ENCODE measurements at regions not wholly inside any gene's neighbourhood (a gene's known extent, or its start where the extent isn't known, plus 50 kb on each side); places are given as distances from the start of the nearest gene placed in this dataset.
"Not testable (repeated sequence)": the region's sequence is repeated elsewhere in the genome, so short reads cannot be mapped to it uniquely, and the experiment has no call there.

- peak; percentile 52 for TF ChIP-seq CTCF (conservative IDR thresholded peaks at IDR 0.05)
- no peak overlapping the region for H3K27ac ChIP-seq
These were observed 262.6 kb downstream of the MAP2K6 start for GRCh38 chr17:69677130-69677529.

- no peak overlapping the region for H3K27ac ChIP-seq
- TF ChIP-seq CTCF (conservative IDR thresholded peaks at IDR 0.05): no peak
These were observed 263.7 kb downstream of the MAP2K6 start for GRCh38 chr17:69678206-69678605.

GRCh38 chr17:69679829-69680228 lies 265.3 kb downstream of the MAP2K6 start:
- TF ChIP-seq CTCF (conservative IDR thresholded peaks at IDR 0.05): no peak
- no peak overlapping the region for H3K27ac ChIP-seq

GRCh38 chr17:69684251-69684650 lies 269.8 kb downstream of the MAP2K6 start:
- no peak for TF ChIP-seq CTCF (conservative IDR thresholded peaks at IDR 0.05)
- no peak overlapping the region for H3K27ac ChIP-seq

GRCh38 chr17:69685150-69685549 lies 270.7 kb downstream of the MAP2K6 start:
- not testable (repeated sequence) for H3K27ac ChIP-seq

GRCh38 chr17:69690531-69690930 lies 276.0 kb downstream of the MAP2K6 start:
- TF ChIP-seq CTCF (conservative IDR thresholded peaks at IDR 0.05): no peak
- no peak overlapping the region for H3K27ac ChIP-seq

GRCh38 chr17:69692171-69692570 lies 277.7 kb downstream of the MAP2K6 start:
- H3K27ac ChIP-seq: no peak overlapping the region
- TF ChIP-seq CTCF (conservative IDR thresholded peaks at IDR 0.05): no peak

- no peak for TF ChIP-seq CTCF (conservative IDR thresholded peaks at IDR 0.05)
- no peak overlapping the region for H3K27ac ChIP-seq
These were observed 281.1 kb downstream of the MAP2K6 start for GRCh38 chr17:69695646-69696045.
